SK-N-SH (cell line): ENCODE measurements at regions not wholly inside any gene's neighbourhood (a gene's known extent, or its start where the extent isn't known, plus 50 kb on each side); places are given as distances from the start of the nearest gene placed in this dataset.

Experiments used
- CHD2 ChIP-seq: fragments of 150-350 bp; IDR thresholded peaks from 2 replicates; pipeline ENCODE4 v1.6.1; 2018; ENCODE audit warnings: low read length; ENCODE audit not compliant: partially characterized antibody
- CTCF ChIP-seq: fragments of 200-600 bp; sonication (generic); IDR thresholded peaks from 2 replicates; pipeline ENCODE4 v1.6.1; 2017; ENCODE audit warnings: antibody characterized with exemption, mild to moderate bottlenecking, moderate library complexity
- EZH2phosphoT487 ChIP-seq: fragments of 200-600 bp; sonication (generic); IDR thresholded peaks from 2 replicates; pipeline ENCODE4 v1.6.1; 2017; ENCODE audit warnings: low read depth, mixed run types, mild to moderate bottlenecking, antibody characterized with exemption, moderate library complexity, borderline replicate concordance
- FOXJ3 ChIP-seq: sonication (generic); formaldehyde crosslinking; IDR thresholded peaks from 2 replicates; pipeline ENCODE4 v1.5.1; 2020; ENCODE audit warnings: mild to moderate bottlenecking, missing genetic modification reagents
- GABPA ChIP-seq: IDR thresholded peaks from 2 replicates; pipeline ENCODE4 v1.4.0; 2012; ENCODE audit warnings: low read depth, mild to moderate bottlenecking
- NFIC ChIP-seq: IDR thresholded peaks from 2 replicates; pipeline ENCODE4 v1.4.0; 2012; ENCODE audit warnings: borderline replicate concordance
- POLR2AphosphoS5 ChIP-seq: IDR thresholded peaks from 2 replicates; pipeline ENCODE4 v1.6.1; 2012; ENCODE audit warnings: low read depth, low read length
- RFX5 ChIP-seq: IDR thresholded peaks from 2 replicates; pipeline ENCODE4 v1.6.1; 2012; ENCODE audit warnings: mild to moderate bottlenecking, improper control_type of control experiment, low read length
- SMC3 ChIP-seq: IDR thresholded peaks from 2 replicates; pipeline ENCODE4 v1.6.1; 2012; ENCODE audit warnings: low read depth, low read length, improper control_type of control experiment
- TEAD4 ChIP-seq: IDR thresholded peaks from 2 replicates; pipeline ENCODE4 v1.4.0; 2012; ENCODE audit warnings: mild to moderate bottlenecking, borderline replicate concordance; ENCODE audit not compliant: insufficient read depth
- YY1 ChIP-seq: IDR thresholded peaks from 2 replicates; pipeline ENCODE4 v1.4.0; 2012; ENCODE audit warnings: low read depth, mild to moderate bottlenecking
- TF ChIP-seq, protein P1 (sequence below): IDR thresholded peaks from 2 replicates; pipeline ENCODE4 v1.6.1; 2012; ENCODE audit warnings: mild to moderate bottlenecking, low read depth, low read length, moderate library complexity
- TF ChIP-seq, protein P2 (sequence below): IDR thresholded peaks from 2 replicates; pipeline ENCODE4 v1.4.0; 2012; ENCODE audit warnings: low read depth, borderline replicate concordance

DNA sequence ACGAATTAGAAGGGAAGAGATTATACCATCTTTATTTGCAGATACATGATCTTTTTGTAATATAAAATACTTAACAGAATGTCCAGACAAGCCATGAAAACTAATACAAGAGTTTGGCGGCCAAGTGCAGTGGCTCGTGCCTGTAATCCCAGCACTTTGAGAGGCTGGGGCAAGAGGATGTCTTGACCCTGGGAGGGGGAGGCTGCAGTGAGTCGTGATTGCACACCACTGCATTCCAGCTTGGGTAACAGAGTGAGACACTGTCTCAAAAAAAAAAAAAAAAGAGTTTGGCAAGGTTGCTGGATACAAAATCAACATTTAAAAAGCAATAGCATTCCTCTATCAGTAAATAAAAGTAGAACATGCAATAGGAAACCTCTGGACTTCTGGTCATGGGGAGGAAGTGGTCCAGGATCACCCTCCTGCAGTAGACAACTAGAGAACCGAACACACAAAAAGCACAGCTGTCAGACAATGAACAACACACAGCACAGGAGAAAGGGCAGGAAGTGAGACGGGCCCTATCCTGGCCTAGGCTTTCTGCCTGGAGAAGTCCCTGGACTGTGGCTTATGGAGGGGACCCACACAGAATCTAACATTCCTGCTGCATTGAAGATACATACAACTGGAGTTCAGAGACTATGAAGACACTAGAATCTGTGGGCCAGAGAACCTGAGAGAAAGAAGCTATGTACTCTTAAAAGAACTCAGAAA is 118.9 kb upstream of the ARL4C start:
- TF ChIP-seq CTCF (no peak), YY1 (no peak), GABPA (no peak), RFX5 (no peak), TEAD4 (no peak), SMC3 (no peak), POLR2AphosphoS5 (no peak), EZH2phosphoT487 (no peak), FOXJ3 (CRISPR knock-in tag) (no peak), NFIC (no peak), CHD2 (no peak)
- TF ChIP-seq, protein P1, sequence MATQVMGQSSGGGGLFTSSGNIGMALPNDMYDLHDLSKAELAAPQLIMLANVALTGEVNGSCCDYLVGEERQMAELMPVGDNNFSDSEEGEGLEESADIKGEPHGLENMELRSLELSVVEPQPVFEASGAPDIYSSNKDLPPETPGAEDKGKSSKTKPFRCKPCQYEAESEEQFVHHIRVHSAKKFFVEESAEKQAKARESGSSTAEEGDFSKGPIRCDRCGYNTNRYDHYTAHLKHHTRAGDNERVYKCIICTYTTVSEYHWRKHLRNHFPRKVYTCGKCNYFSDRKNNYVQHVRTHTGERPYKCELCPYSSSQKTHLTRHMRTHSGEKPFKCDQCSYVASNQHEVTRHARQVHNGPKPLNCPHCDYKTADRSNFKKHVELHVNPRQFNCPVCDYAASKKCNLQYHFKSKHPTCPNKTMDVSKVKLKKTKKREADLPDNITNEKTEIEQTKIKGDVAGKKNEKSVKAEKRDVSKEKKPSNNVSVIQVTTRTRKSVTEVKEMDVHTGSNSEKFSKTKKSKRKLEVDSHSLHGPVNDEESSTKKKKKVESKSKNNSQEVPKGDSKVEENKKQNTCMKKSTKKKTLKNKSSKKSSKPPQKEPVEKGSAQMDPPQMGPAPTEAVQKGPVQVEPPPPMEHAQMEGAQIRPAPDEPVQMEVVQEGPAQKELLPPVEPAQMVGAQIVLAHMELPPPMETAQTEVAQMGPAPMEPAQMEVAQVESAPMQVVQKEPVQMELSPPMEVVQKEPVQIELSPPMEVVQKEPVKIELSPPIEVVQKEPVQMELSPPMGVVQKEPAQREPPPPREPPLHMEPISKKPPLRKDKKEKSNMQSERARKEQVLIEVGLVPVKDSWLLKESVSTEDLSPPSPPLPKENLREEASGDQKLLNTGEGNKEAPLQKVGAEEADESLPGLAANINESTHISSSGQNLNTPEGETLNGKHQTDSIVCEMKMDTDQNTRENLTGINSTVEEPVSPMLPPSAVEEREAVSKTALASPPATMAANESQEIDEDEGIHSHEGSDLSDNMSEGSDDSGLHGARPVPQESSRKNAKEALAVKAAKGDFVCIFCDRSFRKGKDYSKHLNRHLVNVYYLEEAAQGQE, result no peak
- TF ChIP-seq, protein P2, sequence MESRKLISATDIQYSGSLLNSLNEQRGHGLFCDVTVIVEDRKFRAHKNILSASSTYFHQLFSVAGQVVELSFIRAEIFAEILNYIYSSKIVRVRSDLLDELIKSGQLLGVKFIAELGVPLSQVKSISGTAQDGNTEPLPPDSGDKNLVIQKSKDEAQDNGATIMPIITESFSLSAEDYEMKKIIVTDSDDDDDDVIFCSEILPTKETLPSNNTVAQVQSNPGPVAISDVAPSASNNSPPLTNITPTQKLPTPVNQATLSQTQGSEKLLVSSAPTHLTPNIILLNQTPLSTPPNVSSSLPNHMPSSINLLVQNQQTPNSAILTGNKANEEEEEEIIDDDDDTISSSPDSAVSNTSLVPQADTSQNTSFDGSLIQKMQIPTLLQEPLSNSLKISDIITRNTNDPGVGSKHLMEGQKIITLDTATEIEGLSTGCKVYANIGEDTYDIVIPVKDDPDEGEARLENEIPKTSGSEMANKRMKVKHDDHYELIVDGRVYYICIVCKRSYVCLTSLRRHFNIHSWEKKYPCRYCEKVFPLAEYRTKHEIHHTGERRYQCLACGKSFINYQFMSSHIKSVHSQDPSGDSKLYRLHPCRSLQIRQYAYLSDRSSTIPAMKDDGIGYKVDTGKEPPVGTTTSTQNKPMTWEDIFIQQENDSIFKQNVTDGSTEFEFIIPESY, result no peak
